ENCODE measurements at regions not wholly inside any gene's neighbourhood (a gene's known extent, or its start where the extent isn't known, plus 50 kb on each side); places are given as distances from the start of the nearest gene placed in this dataset.

DNA sequence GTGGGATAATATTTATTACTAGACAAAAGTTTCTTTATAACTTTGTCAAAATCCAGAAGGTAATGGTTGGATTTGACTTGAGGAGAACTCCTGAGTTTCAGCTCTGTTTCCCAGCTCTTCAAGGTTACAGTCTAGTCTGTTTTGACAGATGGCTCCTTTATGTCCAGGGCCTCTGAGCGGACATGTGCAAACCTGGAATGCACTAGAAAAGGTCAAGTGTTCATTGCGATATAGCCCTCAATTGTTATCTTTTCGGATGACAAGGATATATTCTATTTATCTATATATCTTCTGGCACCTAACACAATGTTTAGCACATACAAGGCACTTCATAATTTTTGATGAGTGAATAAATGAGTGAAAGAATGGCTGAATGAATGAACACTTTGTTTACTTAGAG, 513.2 kb upstream of the GOLIM4 start (continued):
- TF ChIP-seq, protein P1, sequence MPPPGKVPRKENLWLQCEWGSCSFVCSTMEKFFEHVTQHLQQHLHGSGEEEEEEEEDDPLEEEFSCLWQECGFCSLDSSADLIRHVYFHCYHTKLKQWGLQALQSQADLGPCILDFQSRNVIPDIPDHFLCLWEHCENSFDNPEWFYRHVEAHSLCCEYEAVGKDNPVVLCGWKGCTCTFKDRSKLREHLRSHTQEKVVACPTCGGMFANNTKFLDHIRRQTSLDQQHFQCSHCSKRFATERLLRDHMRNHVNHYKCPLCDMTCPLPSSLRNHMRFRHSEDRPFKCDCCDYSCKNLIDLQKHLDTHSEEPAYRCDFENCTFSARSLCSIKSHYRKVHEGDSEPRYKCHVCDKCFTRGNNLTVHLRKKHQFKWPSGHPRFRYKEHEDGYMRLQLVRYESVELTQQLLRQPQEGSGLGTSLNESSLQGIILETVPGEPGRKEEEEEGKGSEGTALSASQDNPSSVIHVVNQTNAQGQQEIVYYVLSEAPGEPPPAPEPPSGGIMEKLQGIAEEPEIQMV (CRISPR knock-in tag; IDR thresholded peaks at IDR 0.05; ENCODE audit: low read depth): no peak
- TF ChIP-seq, protein P2, sequence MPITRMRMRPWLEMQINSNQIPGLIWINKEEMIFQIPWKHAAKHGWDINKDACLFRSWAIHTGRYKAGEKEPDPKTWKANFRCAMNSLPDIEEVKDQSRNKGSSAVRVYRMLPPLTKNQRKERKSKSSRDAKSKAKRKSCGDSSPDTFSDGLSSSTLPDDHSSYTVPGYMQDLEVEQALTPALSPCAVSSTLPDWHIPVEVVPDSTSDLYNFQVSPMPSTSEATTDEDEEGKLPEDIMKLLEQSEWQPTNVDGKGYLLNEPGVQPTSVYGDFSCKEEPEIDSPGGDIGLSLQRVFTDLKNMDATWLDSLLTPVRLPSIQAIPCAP (CRISPR knock-in tag; IDR thresholded peaks at IDR 0.05; ENCODE audit: low read depth): no peak
- TF ChIP-seq YEATS4 (CRISPR knock-in tag; IDR thresholded peaks at IDR 0.05; ENCODE audit: borderline replicate concordance): no peak
- TF ChIP-seq HOXA3 (CRISPR knock-in tag; IDR thresholded peaks at IDR 0.05): no peak
- TF ChIP-seq ZNF460 (CRISPR knock-in tag; IDR thresholded peaks at IDR 0.05; ENCODE audit: borderline replicate concordance): no peak

DNA sequence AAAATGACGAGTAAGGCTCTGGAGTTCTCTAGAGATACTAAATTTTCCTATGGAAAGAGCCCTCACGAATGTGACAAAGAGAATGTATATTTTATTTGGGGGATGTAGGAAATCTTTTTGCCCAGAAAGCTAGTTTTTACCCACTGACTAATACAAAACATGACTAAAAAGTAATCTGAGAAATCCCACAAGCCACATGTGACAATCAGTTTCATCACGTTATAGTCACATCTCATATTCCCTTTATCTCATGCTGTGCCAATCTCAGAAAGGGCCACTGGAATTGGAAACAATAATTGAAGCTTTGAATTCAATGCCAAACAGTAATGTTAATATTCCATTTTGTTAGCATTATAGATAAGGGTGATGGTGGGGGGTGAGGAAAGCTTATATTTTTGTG, 509.0 kb upstream of the GOLIM4 start:
- H3K36me3 ChIP-seq (replicated peaks in 1 of 2; ENCODE audit: control insufficient read depth in 1 of 2, insufficient read depth in 2 of 2, low read length in 2 of 2): no peaks in the 10 kb centered on the region
- BruUV-seq (replicated peaks): no TSS peak
- no peak for FAIRE-seq
- TF ChIP-seq SNRNP70 (IDR thresholded peaks at IDR 0.05; ENCODE audit: low read depth, low read length): no peak
- TF ChIP-seq ZNF33B (CRISPR knock-in tag; IDR thresholded peaks at IDR 0.05): no peak
- TF ChIP-seq, protein P3, sequence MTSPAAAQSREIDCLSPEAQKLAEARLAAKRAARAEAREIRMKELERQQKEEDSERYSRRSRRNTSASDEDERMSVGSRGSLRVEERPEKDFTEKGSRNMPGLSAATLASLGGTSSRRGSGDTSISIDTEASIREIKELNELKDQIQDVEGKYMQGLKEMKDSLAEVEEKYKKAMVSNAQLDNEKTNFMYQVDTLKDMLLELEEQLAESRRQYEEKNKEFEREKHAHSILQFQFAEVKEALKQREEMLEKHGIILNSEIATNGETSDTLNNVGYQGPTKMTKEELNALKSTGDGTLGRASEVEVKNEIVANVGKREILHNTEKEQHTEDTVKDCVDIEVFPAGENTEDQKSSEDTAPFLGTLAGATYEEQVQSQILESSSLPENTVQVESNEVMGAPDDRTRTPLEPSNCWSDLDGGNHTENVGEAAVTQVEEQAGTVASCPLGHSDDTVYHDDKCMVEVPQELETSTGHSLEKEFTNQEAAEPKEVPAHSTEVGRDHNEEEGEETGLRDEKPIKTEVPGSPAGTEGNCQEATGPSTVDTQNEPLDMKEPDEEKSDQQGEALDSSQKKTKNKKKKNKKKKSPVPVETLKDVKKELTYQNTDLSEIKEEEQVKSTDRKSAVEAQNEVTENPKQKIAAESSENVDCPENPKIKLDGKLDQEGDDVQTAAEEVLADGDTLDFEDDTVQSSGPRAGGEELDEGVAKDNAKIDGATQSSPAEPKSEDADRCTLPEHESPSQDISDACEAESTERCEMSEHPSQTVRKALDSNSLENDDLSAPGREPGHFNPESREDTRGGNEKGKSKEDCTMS (CRISPR knock-in tag; conservative IDR thresholded peaks at IDR 0.05): no peak
- TF ChIP-seq, protein P4, sequence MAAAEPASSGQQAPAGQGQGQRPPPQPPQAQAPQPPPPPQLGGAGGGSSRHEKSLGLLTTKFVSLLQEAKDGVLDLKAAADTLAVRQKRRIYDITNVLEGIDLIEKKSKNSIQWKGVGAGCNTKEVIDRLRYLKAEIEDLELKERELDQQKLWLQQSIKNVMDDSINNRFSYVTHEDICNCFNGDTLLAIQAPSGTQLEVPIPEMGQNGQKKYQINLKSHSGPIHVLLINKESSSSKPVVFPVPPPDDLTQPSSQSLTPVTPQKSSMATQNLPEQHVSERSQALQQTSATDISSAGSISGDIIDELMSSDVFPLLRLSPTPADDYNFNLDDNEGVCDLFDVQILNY (CRISPR knock-in tag; conservative IDR thresholded peaks at IDR 0.05): no peak
- TF ChIP-seq, protein P5, sequence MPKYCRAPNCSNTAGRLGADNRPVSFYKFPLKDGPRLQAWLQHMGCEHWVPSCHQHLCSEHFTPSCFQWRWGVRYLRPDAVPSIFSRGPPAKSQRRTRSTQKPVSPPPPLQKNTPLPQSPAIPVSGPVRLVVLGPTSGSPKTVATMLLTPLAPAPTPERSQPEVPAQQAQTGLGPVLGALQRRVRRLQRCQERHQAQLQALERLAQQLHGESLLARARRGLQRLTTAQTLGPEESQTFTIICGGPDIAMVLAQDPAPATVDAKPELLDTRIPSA (CRISPR knock-in tag; IDR thresholded peaks at IDR 0.05; ENCODE audit: borderline replicate concordance): no peak
- no peak for TF ChIP-seq RFX3 (CRISPR knock-in tag; IDR thresholded peaks at IDR 0.05)
- TF ChIP-seq TP53 (CRISPR knock-in tag; conservative IDR thresholded peaks at IDR 0.05): no peak
- TF ChIP-seq RBAK (CRISPR knock-in tag; IDR thresholded peaks at IDR 0.05): no peak
- TF ChIP-seq, protein P6, sequence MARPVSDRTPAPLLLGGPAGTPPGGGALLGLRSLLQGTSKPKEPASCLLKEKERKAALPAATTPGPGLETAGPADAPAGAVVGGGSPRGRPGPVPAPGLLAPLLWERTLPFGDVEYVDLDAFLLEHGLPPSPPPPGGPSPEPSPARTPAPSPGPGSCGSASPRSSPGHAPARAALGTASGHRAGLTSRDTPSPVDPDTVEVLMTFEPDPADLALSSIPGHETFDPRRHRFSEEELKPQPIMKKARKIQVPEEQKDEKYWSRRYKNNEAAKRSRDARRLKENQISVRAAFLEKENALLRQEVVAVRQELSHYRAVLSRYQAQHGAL (CRISPR knock-in tag; IDR thresholded peaks at IDR 0.05; ENCODE audit: not compliant biosample characterization): no peak
- no peak for TF ChIP-seq HOXA7 (CRISPR knock-in tag; IDR thresholded peaks at IDR 0.05)
- TF ChIP-seq NCOA1 (CRISPR knock-in tag; IDR thresholded peaks at IDR 0.05): no peak
- no peak for TF ChIP-seq HNRNPH1 (optimal IDR thresholded peaks at IDR 0.05; ENCODE audit: low read depth, low read length)
- no peak for TF ChIP-seq SP140L (CRISPR knock-in tag; IDR thresholded peaks at IDR 0.05; ENCODE audit: borderline replicate concordance)

More for the DNA sequence above, 509.0 kb upstream of the GOLIM4 start:
- no peaks in the 10 kb centered on the region for H3K79me2 ChIP-seq (ENCODE audit: insufficient read depth, low read length)
- no peaks in the 10 kb centered on the region for H3K27me3 ChIP-seq (ENCODE audit: control insufficient read depth in 1 of 2, insufficient read depth in 2 of 2, low read length in 2 of 2)
- no peaks in the 10 kb centered on the region for H3K4me1 ChIP-seq (ENCODE audit: insufficient read depth, low read length)
- DNase-seq (ENCODE audit: low spot score) (no peak), ATAC-seq (no peak)
- H4K20me1 ChIP-seq (ENCODE audit: insufficient read depth, low read length): no peaks in the 10 kb centered on the region
- 0% methylated on average over 3 of the region's 3 CpGs for WGBS (ENCODE audit: low lambda C conversion rate)
- ChIA-PET CTCF (ENCODE audit: low intra/inter-chr PET ratio, low total read pairs) (no interaction called here), POLR2A (no interaction called here)
- H3K4me3 ChIP-seq (replicated peaks in 1 of 3; ENCODE audit: insufficient read depth in 1 of 3, low read depth in 2 of 3, low read length in 3 of 3): no peak overlapping the region
- no peak overlapping the region for H3K27ac ChIP-seq (ENCODE audit: extremely low read length, insufficient read depth, low read length)
- no peak overlapping the region for H2AFZ ChIP-seq (ENCODE audit: low read length)
- intact Hi-C loops (cut with micrococcal nuclease; ENCODE audit: unreplicated experiment): loop anchor here (10.0 kb wide), 1 partner anchor 1310 kb away; no protein-coding TSS in a partner anchor
- no peaks in the 10 kb centered on the region for H3K9me3 ChIP-seq (ENCODE audit: low read length)
- in situ Hi-C loops (cut with HindIII; ENCODE audit: extremely low pct_ligation_motif_present, low pct_unique_long_range_greater_than_20kb): no loop called here
- no peak overlapping the region for H3K4me2 ChIP-seq (ENCODE audit: low read depth, low read length)
- no peak overlapping the region for H3K9ac ChIP-seq (ENCODE audit: insufficient read depth, low read depth, low read length)
